COR-L47 (cell line): ENCODE measurements at regions not wholly inside any gene's neighbourhood (a gene's known extent, or its start where the extent isn't known, plus 50 kb on each side); places are given as distances from the start of the nearest gene placed in this dataset.

Experiments used
- DNase-seq: peaks from one replicate; lab custom pipeline; 2025; lab: John Stamatoyannopoulos, UW

DNA sequence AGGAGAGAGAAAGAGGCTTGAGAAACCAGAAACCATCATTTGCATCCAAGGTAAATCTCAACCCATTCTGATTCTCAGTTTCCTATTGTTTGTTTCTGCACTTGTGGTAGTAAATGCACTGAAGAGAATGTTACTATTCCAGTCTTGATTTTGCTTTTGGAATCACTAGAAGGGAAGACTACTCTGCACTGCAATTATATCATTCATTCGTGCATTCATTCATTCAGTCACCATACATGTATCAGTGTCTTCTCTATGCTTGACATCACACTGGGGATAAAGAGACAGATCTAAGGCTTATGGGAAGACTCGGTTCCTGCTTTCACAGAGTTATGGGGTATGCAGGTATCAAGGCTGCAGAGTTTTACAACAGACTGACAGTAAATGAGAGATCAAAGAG is 90.3 kb upstream of the EGLN3 start:
- no peak for DNase-seq

DNA sequence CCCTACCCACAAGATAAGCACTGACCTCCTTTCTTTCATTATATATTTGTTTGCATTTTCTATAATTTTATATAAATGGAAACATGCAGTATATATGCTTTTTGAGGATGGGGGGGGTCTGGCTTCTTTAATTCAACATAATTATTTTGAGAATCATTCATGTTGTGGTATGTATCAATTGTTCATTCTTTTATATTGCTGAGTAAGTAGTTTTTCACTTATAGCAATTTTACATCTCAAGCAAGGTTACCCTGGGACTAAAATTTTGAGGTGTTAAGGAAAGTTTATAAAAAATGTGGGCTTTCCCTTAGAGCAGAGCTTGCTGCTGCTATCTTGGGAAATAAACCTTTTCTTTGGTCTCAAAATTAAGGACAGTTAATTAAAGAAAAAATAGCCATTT is 89.9 kb upstream of the EGLN3 start:
- DNase-seq: no peak

DNA sequence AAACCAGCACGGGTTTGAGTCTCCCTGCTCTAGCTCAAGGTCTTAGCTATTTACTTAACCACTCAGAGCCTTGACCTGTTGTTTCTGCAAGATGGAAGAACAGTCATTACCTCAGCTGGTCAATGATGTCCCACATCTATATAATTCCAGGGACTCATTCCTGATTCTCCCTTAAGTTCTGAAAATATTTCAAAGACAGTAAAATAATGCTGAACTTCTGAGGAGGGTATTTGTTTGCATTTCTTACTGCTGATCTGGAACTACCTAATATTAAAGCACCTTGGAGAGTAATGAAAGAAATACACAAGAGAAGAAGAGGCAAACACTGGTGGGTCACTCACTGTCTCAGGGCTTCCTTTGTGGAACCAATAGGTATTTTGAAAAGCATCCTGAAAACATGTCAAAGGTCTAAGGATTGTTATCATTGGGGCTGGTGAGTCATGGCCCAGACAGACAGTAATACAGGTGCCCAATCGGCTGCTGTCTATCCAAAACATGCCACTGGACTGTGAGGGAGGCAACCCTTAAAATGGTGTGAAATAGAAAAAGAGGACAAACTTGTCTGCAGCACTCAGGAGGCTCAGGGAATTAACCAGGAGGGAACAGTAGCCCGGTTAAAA is 88.7 kb upstream of the EGLN3 start:
- DNase-seq: no peak

DNA sequence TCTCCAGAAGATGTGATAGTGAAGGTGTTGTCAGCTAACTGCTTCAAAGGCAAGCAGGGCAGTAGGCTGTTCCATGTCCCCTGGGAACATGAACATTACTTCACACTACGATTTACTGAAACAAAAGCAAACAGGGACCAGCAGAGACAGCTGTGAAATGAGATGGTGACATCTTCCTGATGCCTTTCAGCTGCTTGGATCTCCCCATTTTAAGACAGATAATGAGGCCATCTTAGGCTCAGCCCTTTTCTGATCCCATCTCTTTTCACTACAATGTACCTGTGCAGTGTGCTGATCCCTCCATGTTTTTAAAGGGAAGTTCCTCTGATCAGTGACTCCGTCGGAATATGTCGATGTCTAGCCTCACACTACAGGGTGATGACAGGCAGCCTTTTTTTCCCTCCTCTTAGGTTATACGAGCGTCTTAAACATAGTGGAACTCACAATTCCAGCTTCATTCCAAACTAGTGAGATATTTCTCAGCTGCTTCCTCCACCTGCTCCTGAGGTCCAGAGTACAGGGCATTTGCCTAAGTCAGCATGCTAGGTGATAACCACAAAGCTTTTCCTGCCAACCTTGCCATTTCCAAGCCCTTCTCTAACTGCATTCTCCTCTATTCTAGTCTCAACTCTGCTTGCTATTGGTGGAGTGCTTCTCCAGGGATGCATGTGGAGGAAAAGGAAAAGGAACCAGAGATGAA is 87.6 kb upstream of the EGLN3 start:
- no peak for DNase-seq

- no peak for DNase-seq
These were observed 85.5 kb upstream of the EGLN3 start for GRCh38 chr14:34036319-34036766.

GRCh38 chr14:34035934-34036250 is 85.0 kb upstream of the EGLN3 start:
- no peak for DNase-seq

DNA sequence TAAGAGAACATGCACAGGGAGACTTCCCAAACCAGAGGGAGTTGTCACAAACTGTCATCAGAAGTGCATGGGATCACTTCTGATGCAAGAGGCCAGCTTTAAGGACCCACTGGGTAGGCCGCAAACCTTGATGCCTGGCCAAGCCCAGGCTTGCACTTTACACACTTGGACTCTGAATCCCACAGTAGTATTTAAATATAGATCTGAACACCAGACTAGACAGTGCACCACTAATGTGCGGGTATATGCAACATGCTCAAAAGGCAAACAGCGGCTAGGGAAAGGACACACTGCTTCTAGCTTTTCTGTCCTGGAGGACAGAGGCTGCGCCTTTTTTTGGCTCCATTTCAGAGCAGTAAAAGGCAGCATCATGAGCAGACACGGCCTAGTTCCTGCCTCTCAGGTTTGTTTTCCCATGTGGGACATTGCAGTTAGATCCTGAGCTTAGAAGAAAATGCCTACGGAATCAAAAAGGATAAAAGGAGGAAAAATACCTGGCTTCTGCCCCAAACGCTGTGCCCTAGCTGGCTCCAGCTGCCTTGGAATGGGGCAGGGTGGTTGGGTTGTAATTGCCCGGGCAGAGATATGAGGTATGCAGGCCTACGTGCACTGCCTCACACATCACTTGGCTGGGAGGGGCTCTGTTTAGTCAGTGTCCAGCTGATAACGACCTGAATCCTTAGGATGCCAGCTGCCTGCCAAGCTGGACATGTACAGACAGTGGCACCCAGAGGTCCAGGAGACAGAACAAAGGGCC is 84.5 kb upstream of the EGLN3 start:
- DNase-seq: no peak

DNA sequence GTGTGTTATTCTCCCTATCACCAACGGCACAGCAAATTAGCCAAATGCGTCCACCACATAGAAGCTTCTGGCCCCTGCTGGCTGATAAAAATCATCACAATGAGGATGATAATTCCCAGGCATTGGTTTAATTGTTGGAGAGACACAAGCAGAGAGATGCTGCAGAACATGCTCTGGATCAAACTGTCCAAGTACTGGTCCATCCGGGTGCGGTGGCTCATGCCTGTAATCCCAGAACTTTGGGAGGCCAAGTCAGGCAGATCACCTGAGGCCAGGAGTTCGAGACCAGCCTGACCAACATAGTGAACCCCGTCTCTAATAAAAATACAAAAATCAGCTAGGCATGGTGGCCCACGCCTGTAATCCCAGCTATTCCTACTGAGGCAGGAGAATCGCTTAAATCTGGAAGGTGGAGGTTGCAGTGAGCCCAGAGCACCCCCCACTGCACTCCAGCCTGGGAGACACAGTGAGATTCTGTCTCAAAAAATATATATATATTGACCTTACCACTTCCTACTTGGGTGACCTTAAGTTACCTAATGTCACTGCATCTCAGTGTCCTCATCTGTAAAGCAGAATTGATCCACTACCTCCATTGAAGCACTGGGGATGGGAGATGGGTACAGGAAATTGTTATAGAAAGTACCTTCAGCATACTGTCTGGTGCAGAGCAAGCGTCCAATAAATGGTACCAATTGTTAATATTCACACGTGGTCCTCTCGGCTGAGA is 83.7 kb upstream of the EGLN3 start:
- no peak for DNase-seq

DNA sequence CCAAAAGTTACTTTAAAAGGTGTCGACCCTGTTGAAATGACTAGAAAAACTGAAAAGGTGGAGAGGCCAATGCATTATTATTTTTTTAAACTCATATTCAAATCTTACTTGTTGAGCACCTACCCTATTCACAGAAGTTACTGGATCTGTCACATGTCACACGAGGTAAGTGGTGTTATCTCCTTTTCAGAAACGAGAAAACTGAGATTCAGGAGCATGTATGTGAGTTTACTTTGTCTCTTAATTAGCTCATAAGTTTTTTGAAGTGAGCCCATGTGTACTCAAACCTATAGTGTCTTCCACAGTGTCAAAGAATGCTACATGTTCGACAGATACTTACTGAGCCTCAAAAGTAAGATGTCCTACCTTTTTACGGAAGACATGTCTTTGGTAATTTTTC is 81.8 kb upstream of the EGLN3 start:
- no peak for DNase-seq

DNA sequence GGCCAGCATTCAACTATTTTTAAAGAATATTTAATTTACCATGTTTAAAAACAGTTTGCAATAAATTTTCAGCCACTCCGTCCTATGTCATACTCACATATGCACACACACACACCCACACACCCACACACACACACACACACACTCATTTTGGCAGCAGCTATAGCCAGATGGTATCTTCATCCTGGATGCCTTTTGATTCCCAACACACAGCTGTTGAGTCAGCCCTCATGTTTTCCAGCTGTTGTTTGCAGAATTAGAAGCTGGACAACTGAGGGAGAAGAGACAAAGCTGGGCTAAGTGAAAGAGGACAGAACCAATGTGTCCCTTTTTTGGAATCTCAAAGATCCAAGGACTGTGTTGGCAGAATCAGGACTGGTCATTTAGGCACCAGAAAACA is 80.0 kb upstream of the EGLN3 start:
- DNase-seq: no peak

- no peak for DNase-seq
These were observed 79.1 kb upstream of the EGLN3 start for GRCh38 chr14:34029921-34030334.

DNA sequence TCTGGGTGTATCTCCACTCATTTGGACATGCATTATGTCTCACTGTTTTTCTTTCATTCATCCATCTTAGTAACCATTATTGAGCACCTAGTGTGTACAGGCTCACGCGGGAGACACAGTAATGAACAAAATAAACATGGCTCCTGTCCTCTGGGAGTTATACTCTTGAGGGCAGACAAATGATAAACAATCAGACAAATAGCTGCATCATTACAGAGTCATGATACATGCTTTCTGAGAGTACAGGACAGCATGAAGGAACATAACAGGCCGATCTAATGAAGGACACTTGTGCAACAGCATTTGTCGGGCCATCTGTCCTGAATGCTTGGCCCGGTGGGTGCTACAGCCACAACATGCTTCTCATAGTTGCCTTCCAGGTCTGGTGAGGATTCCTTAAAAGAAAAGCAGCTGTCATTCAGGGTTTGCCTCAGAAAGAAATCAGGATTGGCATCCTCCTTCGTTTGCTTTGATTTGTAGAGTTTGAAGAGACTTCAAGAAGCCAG is 77.2 kb upstream of the EGLN3 start:
- no peak for DNase-seq

- DNase-seq: no peak
These were observed 76.5 kb upstream of the EGLN3 start for GRCh38 chr14:34027130-34027989.

GRCh38 chr14:34025325-34026017 is 74.6 kb upstream of the EGLN3 start:
- no peak for DNase-seq

- DNase-seq: no peak
These were observed 73.9 kb upstream of the EGLN3 start for GRCh38 chr14:34024768-34025144.

DNA sequence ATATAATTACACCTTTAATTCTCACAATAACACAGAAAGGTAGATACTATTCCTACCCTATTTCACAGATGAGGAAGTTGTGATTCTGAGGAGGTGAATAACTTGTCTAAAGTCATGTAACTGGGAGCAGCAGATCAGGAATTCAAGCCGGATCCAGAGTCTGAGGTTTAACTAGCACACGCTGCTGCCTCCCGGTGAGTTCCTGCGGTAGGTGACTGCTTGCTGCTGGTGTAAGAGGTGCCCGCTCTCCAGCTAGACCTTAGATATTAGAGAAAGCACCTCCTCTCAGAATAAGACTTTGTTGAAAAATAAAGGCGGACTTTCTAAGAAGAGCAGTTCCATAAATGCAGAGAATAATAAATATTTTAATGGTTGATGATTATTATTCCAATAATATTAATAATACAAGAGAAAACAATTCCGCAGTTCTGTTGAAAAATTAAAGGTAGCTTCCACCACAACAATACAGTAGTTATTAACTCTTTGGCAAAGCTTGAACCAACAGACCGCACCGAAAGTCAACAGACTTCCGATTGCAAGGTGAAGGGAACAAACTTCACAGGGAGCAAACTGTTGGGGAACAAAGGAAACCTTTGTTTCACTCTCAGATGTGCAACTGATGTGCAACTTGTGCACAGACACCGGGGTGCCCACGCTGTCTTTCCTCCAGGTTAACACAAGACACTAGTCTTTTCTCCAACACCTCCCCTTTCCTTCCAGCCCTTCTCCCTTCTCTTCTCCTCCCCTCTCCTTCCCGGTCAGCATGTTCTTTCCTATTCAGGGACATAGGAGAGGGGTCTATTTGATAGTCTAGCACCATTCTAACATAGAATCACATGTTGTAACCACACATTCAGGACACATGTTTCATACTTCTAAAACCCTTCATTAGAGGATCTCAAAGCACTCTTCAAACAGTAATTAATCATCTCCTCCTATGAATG is 73.2 kb upstream of the EGLN3 start:
- no peak for DNase-seq

DNA sequence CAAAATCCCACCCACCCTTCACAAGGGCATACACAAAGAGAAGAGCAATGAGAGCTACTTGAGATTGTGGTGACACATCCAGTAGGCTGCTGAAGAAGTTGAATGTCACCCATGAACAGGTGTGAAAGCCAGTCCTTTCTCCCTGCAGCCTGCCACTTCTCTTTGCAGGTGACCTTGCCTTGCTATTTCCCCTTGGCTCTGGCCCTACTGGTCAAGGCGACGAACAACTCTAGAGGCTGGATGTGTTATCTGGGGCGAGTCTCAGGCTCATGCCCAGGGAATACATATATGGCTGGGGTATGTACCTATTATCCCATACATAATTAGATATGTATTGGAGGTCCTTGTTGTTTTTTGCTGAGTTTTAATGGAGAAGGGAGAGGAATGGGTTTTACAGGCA is 70.2 kb upstream of the EGLN3 start:
- no peak for DNase-seq

DNA sequence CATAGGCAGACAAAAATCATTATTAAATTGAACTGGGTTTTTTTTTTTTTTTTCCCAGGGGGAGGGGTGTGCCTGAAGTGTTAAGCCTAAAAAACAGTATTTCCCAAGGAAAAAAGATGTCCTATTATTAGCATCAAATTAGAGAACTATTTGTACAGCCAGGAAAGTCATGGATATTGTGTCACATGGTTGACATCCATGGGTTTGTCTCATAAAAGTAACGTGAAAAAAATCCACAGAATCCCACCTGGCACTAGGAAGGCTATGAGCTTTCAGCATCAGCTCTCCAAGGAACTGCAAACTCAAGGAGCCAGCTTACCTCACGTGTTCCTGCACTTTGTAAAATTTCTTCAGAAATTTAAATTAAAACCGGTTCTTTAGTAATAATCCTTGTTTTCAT is 69.1 kb upstream of the EGLN3 start:
- DNase-seq: no peak

- no peak for DNase-seq
These were observed 67.8 kb upstream of the EGLN3 start for GRCh38 chr14:34018564-34019244.
